NCI-H69 (cell line): ENCODE measurements at regions not wholly inside any gene's neighbourhood (a gene's known extent, or its start where the extent isn't known, plus 50 kb on each side); places are given as distances from the start of the nearest gene placed in this dataset.
"Not testable (repeated sequence)": the region's sequence is repeated elsewhere in the genome, so short reads cannot be mapped to it uniquely, and the experiment has no call there.

Experiments
- DNase-seq: peaks from one replicate; lab custom pipeline; 2025; lab: John Stamatoyannopoulos, UW

DNA sequence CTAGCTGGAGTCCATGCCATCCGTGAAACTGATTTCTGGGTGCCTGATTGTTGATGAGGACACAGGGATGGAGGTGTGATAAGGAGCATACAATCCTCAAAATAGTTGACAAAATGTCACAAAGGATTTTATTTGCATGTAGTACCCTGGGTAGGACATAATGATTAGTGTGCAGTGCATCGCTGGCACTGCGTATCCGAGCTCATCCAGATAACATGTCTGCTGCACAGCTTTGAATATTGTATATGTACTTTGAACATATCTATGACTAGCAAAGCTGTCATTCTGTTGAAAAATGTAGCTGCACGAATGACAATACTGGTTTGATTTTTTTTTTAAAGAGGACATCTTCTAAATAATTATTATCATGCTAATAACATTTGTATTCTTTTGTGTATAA is 529.7 kb upstream of the FANCL start:
- DNase-seq: no peak

DNA sequence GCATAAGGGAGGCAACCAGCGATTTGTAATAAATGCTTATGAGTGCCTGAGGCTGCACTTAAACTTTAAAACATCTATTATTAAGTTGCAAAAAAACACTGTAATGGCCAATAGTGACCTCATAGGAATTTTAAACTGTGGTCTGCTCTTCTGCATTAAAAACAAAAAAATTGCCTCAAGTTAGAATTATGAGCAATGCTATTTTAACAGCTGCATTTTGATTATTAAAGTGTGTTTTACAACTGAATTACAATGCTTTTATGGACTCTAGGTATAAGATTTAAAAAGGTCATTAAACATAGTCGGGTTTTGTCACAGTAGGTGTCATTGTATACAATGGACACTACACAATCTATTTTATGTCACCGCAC is 528.7 kb upstream of the FANCL start:
- peak; percentile 43 for DNase-seq

DNA sequence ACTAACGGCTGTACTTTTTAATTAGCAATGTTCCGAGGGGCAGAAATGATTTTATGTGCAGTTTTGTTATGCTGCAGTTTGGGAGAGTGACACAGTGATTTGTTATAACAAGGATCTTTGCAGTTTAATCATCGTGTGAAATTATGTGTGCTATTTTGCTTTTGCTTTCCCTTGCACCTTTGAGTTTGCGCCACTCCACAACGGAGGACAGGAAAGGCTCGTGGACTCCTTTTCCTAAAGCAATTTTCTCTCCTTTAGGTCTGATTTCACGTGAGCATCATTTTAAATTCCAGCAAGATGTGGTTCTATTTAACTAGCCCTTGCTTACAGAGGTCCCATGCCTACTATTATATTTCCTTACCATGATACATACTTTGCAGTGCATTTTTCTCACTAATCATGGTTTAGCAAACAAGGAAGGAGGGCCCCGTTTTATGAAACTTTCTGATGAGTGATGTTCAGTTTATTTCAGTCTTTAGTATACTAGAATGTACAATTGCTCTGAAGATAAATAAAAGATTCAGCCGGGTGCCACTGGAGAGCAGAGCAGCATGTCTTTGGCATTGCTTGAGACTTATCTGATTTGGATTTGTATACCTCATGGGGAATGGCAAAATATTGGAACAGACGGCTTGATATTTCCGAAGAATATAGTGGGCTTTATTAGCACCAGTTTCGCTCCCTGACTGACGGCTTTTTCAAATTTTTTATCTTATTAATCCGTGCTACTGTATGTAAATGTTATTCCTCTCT is 528.2 kb upstream of the FANCL start:
- peak; percentile 31 for DNase-seq

DNA sequence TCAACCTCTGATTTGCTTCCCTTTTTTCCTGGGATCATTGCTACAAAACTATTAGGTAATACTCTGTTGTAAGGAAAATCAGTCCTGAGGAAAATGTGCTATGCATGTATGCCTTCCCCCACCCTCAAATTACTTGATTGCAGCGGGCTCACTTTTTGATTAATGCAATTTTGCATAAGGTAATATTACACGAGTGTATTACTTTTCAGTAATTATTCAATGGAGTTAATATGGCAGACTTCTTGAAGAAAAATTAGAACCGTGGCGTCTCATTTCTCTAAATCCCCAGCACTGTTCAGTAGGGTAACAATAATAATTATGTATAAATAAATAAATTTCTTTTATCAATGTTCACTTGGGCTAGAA is 527.6 kb upstream of the FANCL start:
- DNase-seq: no peak

DNA sequence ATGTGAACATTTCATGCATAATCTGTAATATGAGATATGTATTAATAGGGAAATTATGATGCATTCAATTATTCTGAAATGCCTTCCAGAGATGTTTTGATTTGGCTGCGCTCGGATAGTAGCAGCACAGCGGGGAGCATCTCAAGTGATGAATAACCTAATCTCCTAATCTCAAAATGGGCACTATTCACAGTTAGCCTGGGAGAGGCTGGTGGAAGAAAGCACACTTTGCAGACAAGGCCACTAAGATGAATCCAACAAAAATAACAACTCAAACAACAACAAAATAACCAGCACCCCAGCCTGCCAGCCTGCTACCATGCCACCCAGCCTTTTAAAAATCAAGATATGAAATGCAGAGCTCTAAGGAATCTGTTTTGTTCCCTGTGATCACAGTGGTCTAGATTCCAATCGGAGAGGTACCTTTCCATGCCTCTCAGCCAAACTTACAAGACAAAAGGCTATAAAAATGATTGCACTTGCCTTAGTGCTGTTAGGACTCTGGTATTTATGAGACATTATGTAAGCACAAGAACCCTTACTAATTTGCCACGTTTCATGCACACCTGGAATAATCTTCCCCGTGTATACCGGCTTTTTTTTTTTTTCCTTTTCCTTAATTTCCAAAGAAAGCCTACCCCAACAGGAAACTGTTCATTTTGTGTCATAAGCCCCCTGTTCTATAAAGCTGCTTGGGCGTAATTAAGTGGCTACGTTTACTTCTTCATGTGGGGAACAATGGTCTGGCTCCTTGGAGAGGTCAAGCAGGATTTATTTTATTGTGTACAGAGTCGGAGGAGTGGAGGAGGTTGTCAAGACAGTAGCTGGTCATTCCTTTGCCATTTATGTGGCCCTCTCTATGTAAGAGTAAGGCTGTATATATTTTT is 526.9 kb upstream of the FANCL start:
- peak; percentile 35 for DNase-seq

DNA sequence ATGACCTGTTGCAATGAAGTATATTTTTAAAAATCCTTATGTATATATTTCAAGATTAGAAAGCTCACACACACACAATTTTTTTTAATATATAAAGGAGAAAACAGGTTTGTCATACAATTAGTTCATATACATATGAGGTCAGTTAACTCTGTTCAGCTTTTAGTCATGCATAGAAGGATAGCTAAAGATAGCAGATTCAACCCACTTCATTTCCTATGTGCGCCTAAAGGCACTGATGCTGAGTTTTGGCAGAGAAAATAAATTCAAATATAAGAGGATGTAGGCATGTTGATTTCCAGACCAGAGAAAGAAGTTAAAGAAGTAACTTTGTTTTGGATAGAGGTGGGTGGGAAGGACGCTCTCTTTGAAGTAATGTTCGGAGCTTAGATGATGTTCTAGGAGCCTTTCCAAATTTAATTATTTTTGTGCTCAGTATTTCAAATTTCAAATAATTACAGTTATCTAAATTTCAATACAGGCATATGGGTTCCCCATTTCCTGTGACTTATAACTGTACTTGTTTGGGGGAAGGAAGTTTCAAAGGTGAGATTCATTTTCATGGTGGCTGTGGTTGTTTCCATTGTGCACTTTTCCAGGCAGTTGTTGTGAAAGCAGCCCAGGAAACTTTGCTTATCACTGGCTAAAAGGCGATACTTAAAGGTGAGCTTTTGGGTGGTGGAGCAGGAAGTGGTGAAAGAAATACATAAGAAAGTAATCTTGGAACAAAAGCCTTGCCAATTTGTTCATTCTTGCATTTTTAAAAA is 523.4 kb upstream of the FANCL start:
- DNase-seq: no peak

DNA sequence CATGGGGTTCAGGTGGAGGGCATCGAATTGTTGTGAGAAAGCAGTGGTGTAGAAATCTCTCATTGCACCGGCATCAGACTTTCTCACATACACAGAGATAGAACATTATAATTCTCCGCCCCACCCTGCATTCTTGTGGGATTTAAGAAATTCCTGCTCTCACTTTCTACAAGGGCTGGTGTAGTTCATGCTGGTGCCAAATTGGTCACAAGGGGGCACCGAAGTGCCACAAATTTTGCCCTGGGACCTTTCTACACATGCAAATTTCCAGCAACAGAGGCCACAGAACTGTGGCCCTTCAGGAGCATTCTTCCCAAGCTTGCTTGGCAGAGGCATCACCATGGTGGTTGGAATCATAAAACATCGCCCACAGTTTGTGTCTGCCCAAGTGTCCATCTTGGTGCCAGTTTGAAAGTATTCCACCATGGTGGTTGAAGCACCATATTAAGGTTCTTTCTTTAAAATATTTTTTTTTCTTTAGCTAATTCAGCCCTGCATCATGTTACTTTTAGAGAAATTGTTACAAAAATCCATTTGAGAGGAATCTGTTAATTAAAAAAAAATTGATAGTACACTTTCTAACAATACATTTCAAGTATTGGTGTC is 521.2 kb upstream of the FANCL start:
- peak; percentile 50 for DNase-seq

DNA sequence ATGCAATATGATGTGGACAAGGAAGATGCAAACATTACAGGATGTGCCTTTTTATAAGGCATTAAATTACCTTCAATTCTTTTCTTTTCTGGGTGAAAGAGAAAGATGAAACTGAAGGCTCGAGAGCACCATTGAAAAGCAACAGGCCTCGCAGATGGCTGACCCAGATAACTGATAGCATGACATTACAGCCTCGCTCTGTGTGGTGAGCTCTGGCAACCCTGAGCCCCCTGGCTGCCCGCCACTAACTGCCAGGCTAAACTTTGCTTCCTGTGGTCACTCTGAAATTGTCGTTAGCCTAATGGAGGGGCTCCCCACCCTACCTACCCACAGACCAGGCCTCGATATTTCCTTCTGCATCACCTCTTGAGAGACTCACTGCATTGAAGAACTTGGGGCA is 516.8 kb upstream of the FANCL start:
- no peak for DNase-seq

DNA sequence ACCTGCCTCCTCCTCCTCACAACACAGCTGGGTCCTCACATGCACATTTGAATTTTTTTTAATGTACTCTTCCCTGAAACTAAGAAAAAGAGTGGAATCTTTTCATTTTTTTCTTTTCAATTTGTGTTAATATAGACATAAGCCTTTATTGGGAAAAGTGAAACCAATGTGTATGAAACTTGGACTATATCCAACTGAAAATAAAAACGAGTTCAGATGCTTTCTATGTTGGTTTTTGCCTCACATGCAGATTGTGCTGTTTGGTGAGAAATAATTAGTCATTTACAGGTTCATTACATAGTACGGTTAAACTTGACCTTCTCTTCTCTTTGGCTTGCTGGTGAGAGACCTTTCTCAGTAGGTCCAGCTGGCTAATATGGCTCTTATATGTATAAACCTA is 515.2 kb upstream of the FANCL start:
- DNase-seq: peak; percentile 6

DNA sequence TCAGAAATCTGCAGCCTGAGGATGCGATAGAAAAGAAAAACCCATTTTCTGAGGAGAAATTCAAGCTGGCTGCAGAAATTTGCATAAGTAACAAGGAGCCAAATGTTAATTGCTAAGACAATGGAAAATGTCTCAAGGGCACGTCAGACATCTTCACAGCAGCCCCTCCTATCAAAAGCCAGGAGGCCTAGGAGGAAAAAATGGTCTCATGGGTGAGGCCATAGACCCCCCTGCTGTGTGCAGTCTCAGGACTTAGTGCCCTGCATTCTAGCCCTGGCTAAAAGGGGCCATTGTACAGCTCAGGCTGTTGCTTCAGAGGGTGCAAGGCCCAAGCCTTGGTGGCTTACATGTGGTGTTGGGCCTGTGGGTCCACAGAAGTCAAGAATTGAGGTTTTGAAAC is 511.4 kb upstream of the FANCL start:
- not testable (repeated sequence) for DNase-seq

DNA sequence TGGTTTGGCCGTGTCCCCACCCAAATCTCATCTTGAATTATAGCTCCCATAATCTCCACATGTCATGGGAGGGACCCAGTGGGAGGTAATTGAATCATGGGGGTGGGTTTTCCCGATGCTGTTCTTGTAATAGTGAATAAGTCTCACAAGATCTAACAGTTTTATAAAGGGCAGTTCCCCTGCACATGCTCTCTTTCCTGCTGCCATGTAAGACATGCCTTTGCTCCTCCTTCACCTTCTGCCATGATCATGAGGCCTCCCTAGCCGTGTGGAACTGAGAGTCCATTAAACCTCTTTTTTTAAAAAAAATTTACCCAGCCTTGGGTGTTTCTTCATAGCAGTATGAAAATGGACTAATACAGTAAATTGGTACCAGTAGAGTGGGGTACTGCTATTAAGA is 510.6 kb upstream of the FANCL start:
- not testable (repeated sequence) for DNase-seq

DNA sequence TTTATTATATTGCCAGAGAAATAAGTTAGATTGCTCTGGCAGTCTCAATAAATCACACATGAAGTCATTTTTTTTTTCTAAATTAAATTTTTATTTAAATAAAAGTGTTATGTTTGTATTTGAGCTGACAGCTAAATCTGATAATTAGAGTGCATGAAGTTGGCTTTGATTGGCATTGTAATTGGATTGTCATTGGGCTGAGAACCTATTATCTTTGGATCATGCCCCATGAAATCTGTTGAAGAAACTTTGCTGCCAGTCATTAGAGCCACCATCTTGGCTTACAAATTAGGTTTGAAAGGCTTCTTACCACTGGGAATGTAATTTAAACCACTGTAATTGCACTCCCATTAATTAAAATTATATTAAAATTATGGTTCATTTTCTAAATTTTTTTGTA is 507.9 kb upstream of the FANCL start:
- DNase-seq: peak; percentile 0

DNA sequence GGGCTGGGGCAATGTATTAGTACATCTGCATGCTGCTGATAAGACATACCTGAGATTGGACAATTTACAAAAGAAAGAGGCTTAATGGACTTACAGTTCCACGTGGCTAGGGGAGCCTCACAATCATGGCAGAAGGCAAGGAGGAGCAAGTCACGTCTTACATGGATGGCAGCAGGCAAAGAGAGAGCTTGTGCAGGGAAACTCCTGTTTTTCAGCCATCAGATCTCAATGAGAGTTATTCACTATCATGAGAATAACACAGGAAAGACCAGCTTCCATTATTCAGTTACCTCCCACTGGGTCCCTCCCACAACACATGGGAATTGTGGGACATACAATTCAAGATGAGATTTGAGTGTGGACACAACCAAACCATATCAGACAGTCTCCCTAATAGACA is 504.2 kb upstream of the FANCL start:
- not testable (repeated sequence) for DNase-seq

DNA sequence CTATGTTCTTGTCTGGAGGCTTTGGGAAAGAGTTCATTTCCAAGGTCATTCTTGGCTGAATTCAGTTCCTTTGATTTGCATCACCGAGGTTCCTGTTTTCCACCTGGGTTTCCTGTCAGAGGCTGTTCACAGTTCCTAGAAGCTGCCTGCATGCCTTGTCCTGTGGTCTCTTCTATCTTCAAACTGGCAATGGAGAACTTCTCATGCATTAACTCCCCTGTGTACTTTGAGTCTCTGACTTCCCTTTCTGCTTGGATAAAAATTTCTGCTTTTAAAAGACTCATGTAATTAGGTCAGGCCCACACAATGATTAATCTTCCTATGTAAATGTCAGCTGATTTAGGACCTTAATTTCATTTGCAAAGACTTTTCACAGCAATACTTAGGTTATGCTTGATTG is 499.3 kb upstream of the FANCL start:
- DNase-seq: no peak

DNA sequence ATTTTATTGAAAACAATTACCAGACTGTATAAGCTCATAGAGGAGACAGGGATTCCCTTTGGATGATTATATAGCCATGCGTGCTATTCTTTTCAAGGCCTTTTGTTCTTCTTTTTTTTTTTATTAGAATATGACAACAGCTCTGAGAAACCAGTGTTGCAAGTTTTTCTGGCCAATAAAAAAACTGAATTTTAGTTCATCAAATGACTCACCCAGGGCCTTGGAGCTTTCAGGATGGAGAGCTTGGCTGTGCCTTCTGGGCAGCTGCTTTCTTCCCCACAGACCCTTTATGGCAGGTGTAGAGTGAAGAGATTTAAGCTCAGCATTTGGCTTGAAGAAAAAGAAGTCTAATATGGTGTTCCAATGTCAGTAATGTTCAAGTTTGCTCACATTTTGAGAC is 497.9 kb upstream of the FANCL start:
- no peak for DNase-seq

DNA sequence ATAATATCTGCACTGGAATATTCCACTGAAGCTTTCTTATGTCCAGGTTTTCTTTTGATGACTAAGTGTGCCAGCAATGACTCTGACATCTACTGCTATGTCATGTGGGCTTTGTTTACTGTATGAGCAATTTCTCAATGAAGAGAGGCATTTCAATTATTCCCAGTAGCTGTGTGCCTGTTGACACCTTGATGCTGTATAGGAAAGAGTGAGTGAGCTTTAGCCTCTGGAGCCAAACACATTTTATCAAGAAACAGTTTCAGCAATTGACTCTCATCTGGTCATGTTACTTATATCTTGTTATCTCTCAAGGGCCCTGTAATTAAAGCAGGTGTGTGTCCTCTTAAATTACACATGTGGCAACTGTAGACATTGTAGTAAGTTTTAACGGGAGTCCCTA is 493.2 kb upstream of the FANCL start:
- DNase-seq: peak; percentile 71

DNA sequence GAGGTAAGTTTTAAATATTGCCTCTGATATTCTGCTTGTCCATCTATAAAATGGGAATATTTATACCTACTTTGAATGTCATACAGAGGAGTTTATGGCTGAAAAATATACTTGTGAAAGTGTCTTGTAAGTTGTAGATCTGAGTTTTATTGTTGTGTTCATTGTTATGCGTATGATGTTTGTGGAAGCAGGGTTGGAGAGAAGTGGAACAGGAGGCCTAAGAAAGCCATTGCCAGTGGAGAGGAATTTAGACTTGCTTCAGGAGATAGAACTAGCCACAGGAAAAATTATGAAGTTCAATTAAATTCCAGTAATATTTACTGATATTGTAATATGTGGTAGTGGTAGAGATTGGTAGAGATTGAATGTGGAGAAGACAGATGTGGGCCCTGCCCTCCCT is 491.9 kb upstream of the FANCL start:
- no peak for DNase-seq

DNA sequence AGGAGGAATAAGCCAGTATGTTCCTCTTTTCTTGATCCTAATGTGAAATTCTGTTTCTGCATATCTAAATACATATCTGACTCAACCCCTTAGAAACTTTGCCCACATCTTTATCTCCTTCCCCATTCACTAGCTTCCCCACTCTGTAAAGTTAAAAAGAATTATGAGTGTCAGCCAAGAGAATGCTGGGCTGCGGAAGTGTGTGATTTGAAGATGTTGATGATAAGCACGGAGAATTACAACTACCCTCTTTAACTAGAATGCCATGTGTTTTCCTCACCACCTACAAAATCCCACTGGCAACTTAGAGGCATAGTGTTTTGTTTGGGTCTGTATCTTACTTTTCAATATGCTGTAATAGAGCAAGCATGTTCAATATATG is 490.4 kb upstream of the FANCL start:
- DNase-seq: no peak

DNA sequence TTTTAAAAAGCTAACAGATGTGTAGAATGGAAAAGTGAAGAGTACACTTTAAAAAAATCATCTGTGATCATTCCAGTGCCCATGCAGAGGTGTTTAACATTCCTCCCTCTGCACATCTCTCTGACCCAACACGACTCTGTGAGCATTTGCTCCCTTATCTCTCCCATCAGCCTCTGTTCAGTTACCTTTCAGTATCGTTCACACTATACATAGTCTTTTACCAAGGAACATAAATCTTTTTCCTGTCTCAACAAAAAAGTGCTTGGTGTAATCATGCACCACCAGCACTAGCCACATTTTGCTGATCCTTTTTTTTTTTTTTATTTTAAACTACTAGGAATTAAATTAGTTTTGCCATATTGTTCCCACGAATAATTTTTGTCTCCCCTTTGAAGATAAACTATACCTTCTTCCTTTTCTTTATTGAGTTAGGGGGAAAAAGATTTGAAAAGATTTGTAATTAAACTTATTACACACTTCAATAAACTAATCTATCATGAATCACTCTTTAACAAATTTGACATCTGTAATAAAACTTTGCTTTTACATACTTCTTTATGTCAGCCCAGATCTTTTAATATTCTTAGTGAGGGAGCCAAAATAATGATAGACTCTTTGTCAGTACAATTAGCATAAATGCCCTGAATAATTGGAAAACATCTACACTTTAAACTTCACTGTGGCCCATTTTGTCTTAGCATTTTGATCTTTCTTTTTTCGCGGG is 489.8 kb upstream of the FANCL start:
- DNase-seq: peak; percentile 2

DNA sequence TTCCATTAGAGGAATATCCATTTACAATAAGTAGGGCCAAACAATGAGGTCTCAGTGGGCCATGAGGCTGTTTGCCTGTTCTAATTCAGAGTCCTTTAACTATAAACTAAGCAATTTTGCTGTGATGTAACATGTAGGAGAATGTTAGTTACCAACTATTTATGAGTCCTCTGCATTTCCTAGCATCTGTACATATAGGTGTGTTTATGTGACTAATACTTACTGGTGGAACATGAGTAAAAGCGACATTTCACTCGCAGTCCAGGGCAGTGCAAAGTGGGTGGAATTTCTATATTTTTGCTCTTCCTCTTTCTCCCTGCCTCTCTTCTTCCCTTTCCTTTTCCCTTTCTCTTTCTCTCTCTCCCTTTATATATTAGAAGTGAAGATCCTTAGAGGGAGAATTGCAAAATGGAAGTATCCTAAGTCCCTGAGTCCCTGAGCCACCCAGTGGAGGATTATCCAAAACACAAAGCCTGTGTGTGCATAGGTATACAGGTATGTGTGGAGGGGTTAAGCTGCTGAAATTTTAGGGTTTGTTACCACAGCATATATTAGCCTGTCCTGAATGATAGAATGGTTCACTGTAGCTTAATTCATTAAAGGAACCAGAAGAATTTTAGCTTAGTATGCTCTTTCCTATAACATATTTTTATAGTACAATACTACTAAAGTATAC is 487.0 kb upstream of the FANCL start:
- DNase-seq: no peak

DNA sequence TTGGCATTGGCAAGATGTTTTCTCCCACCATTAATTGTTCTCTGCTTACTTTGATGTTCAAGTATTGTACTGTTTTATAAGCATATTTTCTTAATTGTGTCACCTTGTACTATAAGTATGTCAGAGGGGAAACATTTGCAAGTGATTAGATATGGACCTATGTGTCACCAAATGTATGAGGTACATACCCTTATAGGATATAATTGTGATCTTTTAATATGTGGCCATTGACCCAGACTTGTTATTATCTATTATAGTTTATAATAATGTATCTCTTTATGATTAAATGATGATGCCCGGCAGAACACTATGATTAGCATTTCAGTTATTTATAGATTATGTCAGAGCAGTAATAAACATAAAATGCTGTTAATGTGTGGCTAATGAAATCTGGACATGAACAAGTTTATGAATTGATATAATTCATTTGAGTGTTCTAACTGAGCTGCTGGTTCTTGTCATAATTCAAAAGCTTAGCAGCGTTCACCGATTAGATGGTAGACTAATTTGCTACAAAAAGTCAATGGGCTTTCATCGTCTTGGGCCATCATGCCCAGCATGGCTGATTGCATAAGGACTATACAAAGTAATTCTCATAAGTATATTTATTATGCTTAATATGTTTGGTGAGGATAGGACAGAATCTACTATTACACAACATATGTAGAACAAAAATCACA is 480.9 kb upstream of the FANCL start:
- no peak for DNase-seq
